ENCODE measurements at regions not wholly inside any gene's neighbourhood (a gene's known extent, or its start where the extent isn't known, plus 50 kb on each side); places are given as distances from the start of the nearest gene placed in this dataset.

- TF ChIP-seq CTCF (IDR thresholded peaks at IDR 0.05; ENCODE audit: borderline replicate concordance, extremely low read depth, low read length, poor library complexity, severe bottlenecking) = no peak
- TF ChIP-seq EZH2 (IDR thresholded peaks at IDR 0.05; ENCODE audit: borderline replicate concordance, low read depth, low read length, severe bottlenecking) = no peak
These were observed 87.1 kb upstream of the CPLX2 start for GRCh38 chr5:175784230-175784629.
